GM13977 (cell line): ENCODE measurements at regions not wholly inside any gene's neighbourhood (a gene's known extent, or its start where the extent isn't known, plus 50 kb on each side); places are given as distances from the start of the nearest gene placed in this dataset.

Experiments
- DNase-seq: peaks from one replicate; pipeline ENCODE4 v3.0.0; 2012; ENCODE audit warnings: low spot score
- CTCF ChIP-seq: IDR thresholded peaks from 2 replicates; pipeline ENCODE4 v1.5.1; 2012; ENCODE audit warnings: mild to moderate bottlenecking, control low read depth; ENCODE audit not compliant: insufficient read depth; ENCODE audit errors: extremely low read depth, missing control alignments
- in situ Hi-C: fragments of 300-500 bp; cut with MboI; formaldehyde crosslinking; loops from one replicate; pipeline ENCODE4 v1.12.0; 2022; ENCODE audit warnings: low sequenced_read_pairs, low pct_unique_long_range_greater_than_20kb, mixed read lengths, inconsistent platforms; ENCODE audit not compliant: unreplicated experiment

- no peak for DNase-seq
- in situ Hi-C loops: no loop called here
- TF ChIP-seq CTCF: no peak
Measured at GRCh38 chr1:240672132-240672811, 60.3 kb upstream of the GREM2 start.

GRCh38 chr1:240667351-240667750 lies 55.4 kb upstream of the GREM2 start:
- in situ Hi-C loops: no loop called here
- no peak for TF ChIP-seq CTCF
- DNase-seq: no peak

GRCh38 chr1:240666568-240667198 lies 54.7 kb upstream of the GREM2 start:
- no peak for DNase-seq
- in situ Hi-C loops: no loop called here
- TF ChIP-seq CTCF: no peak

- in situ Hi-C loops: no loop called here
- DNase-seq: no peak
- no peak for TF ChIP-seq CTCF
Measured at GRCh38 chr1:240663169-240663879, 51.4 kb upstream of the GREM2 start.
